HUES64 (cell line): ENCODE measurements at regions not wholly inside any gene's neighbourhood (a gene's known extent, or its start where the extent isn't known, plus 50 kb on each side); places are given as distances from the start of the nearest gene placed in this dataset.

Source experiments
- H3K27ac ChIP-seq: 2 replicates; pipeline ENCODE4 v1.7.0; 2013; ENCODE audit warnings: low read depth, low read length, inconsistent platforms
- H3K27me3 ChIP-seq: 2 replicates; pipeline ENCODE4 v1.6.1; 2013; ENCODE audit warnings: mild to moderate bottlenecking, low read length; ENCODE audit not compliant: insufficient read depth
- H3K36me3 ChIP-seq: 2 replicates; pipeline ENCODE4 v1.6.1; 2013; ENCODE audit warnings: mild to moderate bottlenecking, low read length; ENCODE audit not compliant: insufficient read depth
- H3K4me1 ChIP-seq: 2 replicates; pipeline ENCODE4 v1.6.1; 2013; ENCODE audit warnings: mild to moderate bottlenecking, low read length, moderate library complexity; ENCODE audit not compliant: insufficient read depth
- H3K4me3 ChIP-seq: 2 replicates; pipeline ENCODE4 v1.5.1; 2013; ENCODE audit warnings: mild to moderate bottlenecking, low read length, moderate library complexity
- H3K9ac ChIP-seq: 2 replicates; pipeline ENCODE4 v1.6.1; 2013; ENCODE audit warnings: mild to moderate bottlenecking, low read depth, low read length
- H3K9me3 ChIP-seq: 2 replicates; pipeline ENCODE4 v1.6.1; 2013; ENCODE audit warnings: low read depth, low read length; ENCODE audit not compliant: insufficient read depth
- WGBS: fragments of 150-250, 120-280 bp; methylation state at CpG from one replicate; pipeline ENCODE4 v1.1.7; 2013; ENCODE audit warnings: missing lambda C conversion rate; 5-methylcytosine and 5-hydroxymethylcytosine counted together

DNA sequence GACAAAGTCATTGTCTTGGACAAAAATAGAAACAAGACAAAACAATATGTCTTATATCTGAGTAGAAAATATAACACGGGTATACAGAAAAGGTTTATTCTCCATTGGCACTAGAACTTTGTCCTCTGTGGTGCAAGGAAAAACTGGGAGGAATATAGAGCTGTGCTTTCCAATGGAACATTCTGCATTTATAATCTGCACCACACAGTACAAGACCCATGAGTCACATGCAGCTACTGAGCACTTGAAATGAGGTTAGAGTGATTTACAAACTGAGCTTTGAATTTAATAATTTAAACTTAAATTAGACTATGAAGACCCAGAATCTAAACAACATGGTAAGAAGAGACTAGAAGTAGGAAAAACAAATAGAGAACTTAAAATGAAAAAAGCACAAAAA, 86.1 kb downstream of the RAP2A start:
- Histone ChIP-seq H3K4me1 (no peaks in the 10 kb centered on the region), H3K9ac (no peak overlapping the region), H3K9me3 (no peaks in the 10 kb centered on the region), H3K27me3 (no peaks in the 10 kb centered on the region), H3K36me3 (no peaks in the 10 kb centered on the region), H3K27ac (no peak overlapping the region), H3K4me3 (no peak overlapping the region)
- WGBS: 88% methylated on average over 1 of the region's 1 CpG

- 90% methylated on average over 2 of the region's 2 CpGs for WGBS
- Histone ChIP-seq H3K9ac (no peak overlapping the region), H3K36me3 (no peaks in the 10 kb centered on the region), H3K4me1 (no peaks in the 10 kb centered on the region), H3K27me3 (no peaks in the 10 kb centered on the region), H3K27ac (no peak overlapping the region), H3K4me3 (no peak overlapping the region), H3K9me3 (no peaks in the 10 kb centered on the region)
Observed at GRCh38 chr13:97520866-97521265, 86.9 kb downstream of the RAP2A start.

DNA sequence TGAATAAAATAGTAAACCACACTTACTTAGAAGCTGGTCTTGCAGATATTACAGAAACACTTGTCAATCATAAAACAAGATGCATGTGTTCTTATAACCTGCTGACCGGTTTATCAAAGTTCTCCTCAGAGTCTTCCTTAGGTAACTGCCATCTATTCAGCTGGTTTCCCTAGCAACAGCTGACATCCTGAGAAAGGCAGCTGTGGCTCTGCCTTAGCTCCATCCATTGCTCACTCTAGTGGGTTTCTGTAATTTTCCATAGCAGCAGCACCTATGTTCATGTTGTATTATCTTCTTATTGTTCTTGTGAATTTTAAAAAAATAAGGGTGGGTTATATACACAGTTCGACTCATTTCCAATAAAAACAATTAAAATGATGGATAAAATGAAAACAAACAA, 87.8 kb downstream of the RAP2A start:
- H3K9ac ChIP-seq: no peak overlapping the region
- H3K27me3 ChIP-seq: no peaks in the 10 kb centered on the region
- no peaks in the 10 kb centered on the region for H3K36me3 ChIP-seq
- no peaks in the 10 kb centered on the region for H3K9me3 ChIP-seq
- H3K4me3 ChIP-seq: no peak overlapping the region
- H3K4me1 ChIP-seq: no peaks in the 10 kb centered on the region
- 84% methylated on average over 1 of the region's 2 CpGs for WGBS
- H3K27ac ChIP-seq: no peak overlapping the region

DNA sequence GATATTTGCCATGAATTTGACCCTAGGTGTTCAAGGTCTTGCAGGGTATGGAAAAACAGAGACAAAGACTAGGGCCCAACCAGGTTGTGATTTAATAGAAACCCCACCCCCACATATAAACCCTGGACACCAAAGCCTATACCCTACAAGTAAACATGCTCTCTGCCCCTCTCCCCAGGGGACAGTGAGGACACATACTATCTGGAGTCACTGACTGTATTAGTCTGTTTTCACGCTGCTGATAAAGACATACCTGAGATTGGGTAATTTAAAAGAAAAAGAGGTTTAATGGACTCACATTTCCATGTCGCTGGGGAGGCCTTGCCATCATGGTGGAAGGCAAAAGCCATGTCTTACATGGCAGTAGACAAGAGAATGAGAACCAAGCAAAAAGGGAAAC, 88.3 kb downstream of the RAP2A start:
- Histone ChIP-seq H3K9ac (no peak overlapping the region), H3K9me3 (no peaks in the 10 kb centered on the region), H3K4me1 (no peaks in the 10 kb centered on the region), H3K27ac (no peak overlapping the region), H3K36me3 (no peaks in the 10 kb centered on the region), H3K27me3 (no peaks in the 10 kb centered on the region), H3K4me3 (no peak overlapping the region)
- WGBS: 83% methylated on average over 2 of the region's 2 CpGs

GRCh38 chr13:97526556-97526955, 92.6 kb downstream of the RAP2A start:
- Histone ChIP-seq H3K9me3 (no peaks in the 10 kb centered on the region), H3K27me3 (no peaks in the 10 kb centered on the region), H3K4me1 (no peaks in the 10 kb centered on the region), H3K27ac (no peak overlapping the region), H3K9ac (no peak overlapping the region), H3K4me3 (no peak overlapping the region), H3K36me3 (no peaks in the 10 kb centered on the region)
- WGBS: 99% methylated on average over 2 of the region's 2 CpGs

- no peaks in the 10 kb centered on the region for H3K36me3 ChIP-seq
- H3K9me3 ChIP-seq: no peaks in the 10 kb centered on the region
- H3K9ac ChIP-seq: no peak overlapping the region
- H3K4me3 ChIP-seq: no peak overlapping the region
- 96% methylated on average over 1 of the region's 1 CpG for WGBS
- no peaks in the 10 kb centered on the region for H3K4me1 ChIP-seq
- no peaks in the 10 kb centered on the region for H3K27me3 ChIP-seq
- no peak overlapping the region for H3K27ac ChIP-seq
Observed at GRCh38 chr13:97528518-97528917, 94.5 kb downstream of the RAP2A start.

- Histone ChIP-seq H3K27me3 (no peaks in the 10 kb centered on the region), H3K36me3 (no peaks in the 10 kb centered on the region), H3K4me1 (no peaks in the 10 kb centered on the region), H3K27ac (no peak overlapping the region), H3K9ac (no peak overlapping the region), H3K4me3 (no peak overlapping the region), H3K9me3 (no peaks in the 10 kb centered on the region)
Observed at GRCh38 chr13:97534540-97534939, 100.6 kb downstream of the RAP2A start.

- H3K27me3 ChIP-seq: no peaks in the 10 kb centered on the region
- no peaks in the 10 kb centered on the region for H3K9me3 ChIP-seq
- no peak overlapping the region for H3K4me3 ChIP-seq
- H3K9ac ChIP-seq: no peak overlapping the region
- H3K27ac ChIP-seq: no peak overlapping the region
- H3K36me3 ChIP-seq: no peaks in the 10 kb centered on the region
- 100% methylated on average over 1 of the region's 1 CpG for WGBS
- no peaks in the 10 kb centered on the region for H3K4me1 ChIP-seq
Observed at GRCh38 chr13:97535614-97536013, 101.6 kb downstream of the RAP2A start.

DNA sequence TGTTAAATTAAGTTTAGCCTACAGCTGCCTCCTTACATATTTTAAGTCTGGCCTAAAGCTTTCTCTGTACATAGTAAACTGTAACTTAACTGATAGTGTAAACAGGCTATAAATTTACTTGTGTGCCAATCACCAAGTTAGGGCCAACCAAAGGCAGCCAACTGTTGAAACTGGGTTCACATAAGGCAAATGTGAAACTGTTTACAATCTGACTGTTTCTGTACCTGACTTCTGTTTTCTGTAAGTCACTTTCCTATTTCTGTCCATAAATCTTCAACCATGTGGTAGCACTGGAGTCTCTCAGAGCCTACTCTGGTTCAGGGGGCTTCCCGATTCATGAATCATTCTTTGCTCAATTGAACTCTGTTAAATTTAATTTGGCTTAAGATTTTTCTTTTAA, 103.1 kb downstream of the RAP2A start:
- Histone ChIP-seq H3K9ac (no peak overlapping the region), H3K27me3 (no peaks in the 10 kb centered on the region), H3K36me3 (no peaks in the 10 kb centered on the region), H3K9me3 (no peaks in the 10 kb centered on the region), H3K4me1 (no peaks in the 10 kb centered on the region), H3K27ac (no peak overlapping the region), H3K4me3 (no peak overlapping the region)
- 88% methylated on average over 1 of the region's 1 CpG for WGBS

GRCh38 chr13:97538203-97538602, 104.2 kb downstream of the RAP2A start:
- 91% methylated on average over 2 of the region's 2 CpGs for WGBS
- Histone ChIP-seq H3K9me3 (no peaks in the 10 kb centered on the region), H3K4me3 (no peak overlapping the region), H3K9ac (no peak overlapping the region), H3K27ac (no peak overlapping the region), H3K36me3 (no peaks in the 10 kb centered on the region), H3K4me1 (no peaks in the 10 kb centered on the region), H3K27me3 (no peaks in the 10 kb centered on the region)

- no peaks in the 10 kb centered on the region for H3K36me3 ChIP-seq
- no peaks in the 10 kb centered on the region for H3K27me3 ChIP-seq
- H3K4me3 ChIP-seq: no peak overlapping the region
- H3K9ac ChIP-seq: no peak overlapping the region
- no peaks in the 10 kb centered on the region for H3K4me1 ChIP-seq
- no peaks in the 10 kb centered on the region for H3K9me3 ChIP-seq
- WGBS: 67% methylated on average over 3 of the region's 4 CpGs
- no peak overlapping the region for H3K27ac ChIP-seq
Observed at GRCh38 chr13:97539651-97540610, 106.0 kb downstream of the RAP2A start.

- Histone ChIP-seq H3K27ac (no peak overlapping the region), H3K27me3 (no peaks in the 10 kb centered on the region), H3K4me1 (no peaks in the 10 kb centered on the region), H3K4me3 (no peak overlapping the region), H3K9me3 (no peaks in the 10 kb centered on the region), H3K36me3 (no peaks in the 10 kb centered on the region), H3K9ac (no peak overlapping the region)
- 91% methylated on average over 6 of the region's 6 CpGs for WGBS
Observed at GRCh38 chr13:97540696-97541095, 106.7 kb downstream of the RAP2A start.
